ENCODE measurements at regions not wholly inside any gene's neighbourhood (a gene's known extent, or its start where the extent isn't known, plus 50 kb on each side); places are given as distances from the start of the nearest gene placed in this dataset.

GRCh38 chr6:142500250-142500786 is 198.5 kb downstream of the ADGRG6 start:
- H3K9me3 ChIP-seq (ENCODE audit: severe bottlenecking) = no peaks in the 10 kb centered on the region
- ATAC-seq (ENCODE audit: low read depth) (no peak), DNase-seq (ENCODE audit: low spot score) (no peak)
- H3K27ac ChIP-seq (ENCODE audit: poor library complexity, severe bottlenecking) = no peak overlapping the region
- no peaks in the 10 kb centered on the region for H3K36me3 ChIP-seq (ENCODE audit: low read depth)
- no peak overlapping the region for H3K4me3 ChIP-seq (ENCODE audit: severe bottlenecking)
- TF ChIP-seq, protein P1, sequence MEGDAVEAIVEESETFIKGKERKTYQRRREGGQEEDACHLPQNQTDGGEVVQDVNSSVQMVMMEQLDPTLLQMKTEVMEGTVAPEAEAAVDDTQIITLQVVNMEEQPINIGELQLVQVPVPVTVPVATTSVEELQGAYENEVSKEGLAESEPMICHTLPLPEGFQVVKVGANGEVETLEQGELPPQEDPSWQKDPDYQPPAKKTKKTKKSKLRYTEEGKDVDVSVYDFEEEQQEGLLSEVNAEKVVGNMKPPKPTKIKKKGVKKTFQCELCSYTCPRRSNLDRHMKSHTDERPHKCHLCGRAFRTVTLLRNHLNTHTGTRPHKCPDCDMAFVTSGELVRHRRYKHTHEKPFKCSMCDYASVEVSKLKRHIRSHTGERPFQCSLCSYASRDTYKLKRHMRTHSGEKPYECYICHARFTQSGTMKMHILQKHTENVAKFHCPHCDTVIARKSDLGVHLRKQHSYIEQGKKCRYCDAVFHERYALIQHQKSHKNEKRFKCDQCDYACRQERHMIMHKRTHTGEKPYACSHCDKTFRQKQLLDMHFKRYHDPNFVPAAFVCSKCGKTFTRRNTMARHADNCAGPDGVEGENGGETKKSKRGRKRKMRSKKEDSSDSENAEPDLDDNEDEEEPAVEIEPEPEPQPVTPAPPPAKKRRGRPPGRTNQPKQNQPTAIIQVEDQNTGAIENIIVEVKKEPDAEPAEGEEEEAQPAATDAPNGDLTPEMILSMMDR (IDR thresholded peaks at IDR 0.05; ENCODE audit: poor library complexity, severe bottlenecking) = no peak
- H3K4me1 ChIP-seq (ENCODE audit: insufficient read depth, poor library complexity, severe bottlenecking) = no peaks in the 10 kb centered on the region
- H3K27me3 ChIP-seq (ENCODE audit: insufficient read depth, poor library complexity, severe bottlenecking) = no peaks in the 10 kb centered on the region

DNA sequence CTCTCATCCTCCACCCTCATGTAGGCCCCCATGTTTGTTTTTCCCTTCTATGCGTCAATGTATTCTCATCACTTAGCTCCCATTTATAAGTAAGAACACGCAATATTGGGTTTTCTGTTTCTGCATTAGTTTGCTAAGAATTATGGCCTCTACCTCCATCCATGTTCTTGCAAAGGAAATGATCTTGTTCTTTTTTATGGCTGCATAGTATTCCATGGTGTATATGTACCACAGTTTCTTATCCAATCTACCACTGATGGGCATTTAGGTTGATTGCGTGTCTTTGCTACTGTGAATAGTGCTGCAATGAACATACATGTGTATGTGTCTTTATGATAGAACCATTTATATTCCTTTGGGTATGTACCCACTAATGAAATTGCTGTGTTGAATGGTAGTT is 200.0 kb downstream of the ADGRG6 start:
- Histone ChIP-seq H3K4me1 (ENCODE audit: insufficient read depth, poor library complexity, severe bottlenecking) (no peaks in the 10 kb centered on the region), H3K9me3 (ENCODE audit: severe bottlenecking) (no peaks in the 10 kb centered on the region), H3K27ac (ENCODE audit: poor library complexity, severe bottlenecking) (no peak overlapping the region), H3K4me3 (ENCODE audit: severe bottlenecking) (no peak overlapping the region), H3K36me3 (ENCODE audit: low read depth) (no peaks in the 10 kb centered on the region), H3K27me3 (ENCODE audit: insufficient read depth, poor library complexity, severe bottlenecking) (no peaks in the 10 kb centered on the region)
- DNase-seq (ENCODE audit: low spot score) (no peak), ATAC-seq (ENCODE audit: low read depth) (no peak)
- TF ChIP-seq, protein P1 (IDR thresholded peaks at IDR 0.05; ENCODE audit: poor library complexity, severe bottlenecking) = no peak

DNA sequence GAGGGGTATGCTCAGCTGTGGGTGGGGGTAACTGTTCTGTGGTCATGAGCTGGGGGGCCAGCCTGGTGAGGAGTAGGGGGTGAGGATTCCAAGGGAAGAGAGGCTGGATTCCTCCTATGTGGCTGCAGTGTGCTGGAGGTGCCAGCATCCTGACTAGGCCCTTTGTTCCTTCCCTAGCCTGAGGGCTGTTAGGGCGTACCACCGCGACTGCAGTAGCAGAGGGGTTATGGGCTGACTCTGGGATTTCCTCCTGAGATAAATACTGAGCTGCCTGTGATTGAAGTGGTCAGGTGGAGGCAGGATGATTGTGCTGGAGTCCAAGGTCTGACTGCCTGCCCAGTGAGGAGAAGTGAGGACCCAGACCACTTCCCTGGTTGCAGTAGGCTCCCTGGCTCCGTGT is 205.3 kb downstream of the ADGRG6 start:
- Histone ChIP-seq H3K4me3 (ENCODE audit: severe bottlenecking) (no peak overlapping the region), H3K9me3 (ENCODE audit: severe bottlenecking) (no peaks in the 10 kb centered on the region), H3K4me1 (ENCODE audit: insufficient read depth, poor library complexity, severe bottlenecking) (no peaks in the 10 kb centered on the region), H3K27ac (ENCODE audit: poor library complexity, severe bottlenecking) (no peak overlapping the region), H3K36me3 (ENCODE audit: low read depth) (no peaks in the 10 kb centered on the region), H3K27me3 (ENCODE audit: insufficient read depth, poor library complexity, severe bottlenecking) (no peaks in the 10 kb centered on the region)
- TF ChIP-seq, protein P1 (IDR thresholded peaks at IDR 0.05; ENCODE audit: poor library complexity, severe bottlenecking) = no peak
- ATAC-seq (ENCODE audit: low read depth) (no peak), DNase-seq (ENCODE audit: low spot score) (no peak)

- ATAC-seq (ENCODE audit: low read depth) (no peak), DNase-seq (ENCODE audit: low spot score) (no peak)
- Histone ChIP-seq H3K9me3 (ENCODE audit: severe bottlenecking) (no peaks in the 10 kb centered on the region), H3K4me1 (ENCODE audit: insufficient read depth, poor library complexity, severe bottlenecking) (no peaks in the 10 kb centered on the region), H3K36me3 (ENCODE audit: low read depth) (no peaks in the 10 kb centered on the region), H3K4me3 (ENCODE audit: severe bottlenecking) (no peak overlapping the region), H3K27ac (ENCODE audit: poor library complexity, severe bottlenecking) (no peak overlapping the region), H3K27me3 (ENCODE audit: insufficient read depth, poor library complexity, severe bottlenecking) (no peaks in the 10 kb centered on the region)
- TF ChIP-seq, protein P1 (IDR thresholded peaks at IDR 0.05; ENCODE audit: poor library complexity, severe bottlenecking) = no peak
Measured at GRCh38 chr6:142510211-142510610, 208.4 kb downstream of the ADGRG6 start.

DNA sequence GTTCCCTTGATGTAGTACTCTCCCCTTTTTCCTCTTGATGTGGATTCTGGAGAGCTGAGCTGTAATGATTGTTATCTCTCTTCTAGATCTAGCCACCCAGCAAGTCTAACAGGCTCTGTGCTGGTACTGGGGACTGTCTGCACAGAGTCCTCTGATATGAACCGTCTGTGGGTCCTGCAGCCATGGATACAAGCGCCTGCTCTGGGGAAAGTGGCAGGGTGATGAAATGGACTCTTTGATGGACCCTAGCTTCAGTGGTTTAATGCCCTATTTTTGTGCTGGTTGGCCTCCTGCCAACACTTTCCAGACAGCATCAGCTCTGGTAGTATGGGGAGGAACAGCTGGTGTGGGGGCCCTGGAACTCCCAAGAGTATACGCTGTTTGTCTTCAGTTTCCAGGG is 216.3 kb downstream of the ADGRG6 start:
- Histone ChIP-seq H3K9me3 (ENCODE audit: severe bottlenecking) (no peaks in the 10 kb centered on the region), H3K27ac (ENCODE audit: poor library complexity, severe bottlenecking) (no peak overlapping the region), H3K4me3 (ENCODE audit: severe bottlenecking) (no peak overlapping the region), H3K4me1 (ENCODE audit: insufficient read depth, poor library complexity, severe bottlenecking) (no peaks in the 10 kb centered on the region), H3K36me3 (ENCODE audit: low read depth) (no peaks in the 10 kb centered on the region), H3K27me3 (ENCODE audit: insufficient read depth, poor library complexity, severe bottlenecking) (no peaks in the 10 kb centered on the region)
- TF ChIP-seq, protein P1 (IDR thresholded peaks at IDR 0.05; ENCODE audit: poor library complexity, severe bottlenecking) = no peak
- ATAC-seq (ENCODE audit: low read depth) = no peak
- no peak for DNase-seq (ENCODE audit: low spot score)
